NCI-H524 (cell line): ENCODE measurements at regions not wholly inside any gene's neighbourhood (a gene's known extent, or its start where the extent isn't known, plus 50 kb on each side); places are given as distances from the start of the nearest gene placed in this dataset.

Source experiments
- DNase-seq, 2 experiments: peaks; one replicate each; lab custom pipeline; 2025; lab: John Stamatoyannopoulos, UW

GRCh38 chr7:10257438-10257837, 716.2 kb upstream of the PHF14 start:
- no peak for DNase-seq

GRCh38 chr7:10266976-10267375, 706.7 kb upstream of the PHF14 start:
- no peak for DNase-seq

DNA sequence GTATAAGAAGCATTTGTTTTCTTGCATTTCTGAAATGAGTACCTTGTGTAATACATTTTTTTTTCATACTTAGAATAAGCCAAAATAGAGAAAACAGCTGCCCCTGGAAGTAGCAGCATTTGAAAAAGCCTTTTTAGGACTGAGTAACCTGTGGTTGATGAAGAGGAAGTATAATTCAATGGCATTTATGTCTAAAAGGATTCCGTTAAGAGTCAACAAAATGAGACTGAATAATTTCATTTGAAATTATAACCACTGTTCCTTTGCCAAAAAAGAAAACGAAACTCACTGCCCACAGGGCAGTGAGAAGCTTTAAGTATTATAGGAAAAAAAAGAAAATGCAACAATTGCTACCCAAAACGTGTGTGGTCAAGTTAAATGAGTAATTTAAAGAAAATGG, 705.6 kb upstream of the PHF14 start:
- no peak for DNase-seq

DNA sequence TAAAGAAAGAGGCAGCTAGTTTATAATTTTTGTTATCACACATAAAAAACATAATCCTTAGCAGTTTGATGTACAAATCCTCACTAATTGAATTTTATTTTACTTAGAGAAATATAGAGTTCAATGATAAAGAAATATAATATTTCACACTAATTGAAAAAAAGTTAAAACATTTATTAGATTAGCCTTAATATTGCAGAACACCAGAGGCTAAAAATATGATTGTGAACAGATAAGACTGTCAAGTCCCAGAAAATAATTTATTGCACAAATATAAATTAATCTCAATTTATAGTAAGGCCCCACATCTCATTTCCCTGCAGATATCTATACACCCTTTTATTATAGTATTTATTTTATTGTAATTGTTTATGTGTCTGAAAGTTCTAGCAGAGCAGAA, 690.8 kb upstream of the PHF14 start:
- DNase-seq = no peak

- no peak for DNase-seq
These were observed 689.7 kb upstream of the PHF14 start for GRCh38 chr7:10284001-10284400.

GRCh38 chr7:10299384-10299783, 674.3 kb upstream of the PHF14 start:
- no peak for DNase-seq

GRCh38 chr7:10300577-10300976, 673.1 kb upstream of the PHF14 start:
- DNase-seq = no peak

DNA sequence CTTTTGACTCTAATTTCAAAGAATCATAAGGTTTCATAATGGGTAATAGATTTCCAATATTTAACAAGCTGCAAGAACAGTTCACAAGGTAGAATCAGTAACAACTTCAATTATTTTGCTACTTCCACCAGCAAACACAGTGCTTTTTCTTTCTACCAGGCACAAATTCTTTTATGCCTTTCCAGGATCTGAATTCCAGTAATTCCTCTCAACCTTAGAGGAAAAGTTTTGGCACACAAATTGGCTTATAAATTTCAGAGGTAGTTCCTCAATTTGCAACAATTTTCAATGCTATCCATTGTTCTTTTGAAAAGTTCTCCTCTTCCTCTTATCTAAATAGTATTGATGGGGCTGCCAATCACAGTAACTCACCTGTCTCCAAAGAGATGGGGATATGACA, 665.4 kb upstream of the PHF14 start:
- DNase-seq = no peak

GRCh38 chr7:10312942-10313341, 660.7 kb upstream of the PHF14 start:
- no peak for DNase-seq

DNA sequence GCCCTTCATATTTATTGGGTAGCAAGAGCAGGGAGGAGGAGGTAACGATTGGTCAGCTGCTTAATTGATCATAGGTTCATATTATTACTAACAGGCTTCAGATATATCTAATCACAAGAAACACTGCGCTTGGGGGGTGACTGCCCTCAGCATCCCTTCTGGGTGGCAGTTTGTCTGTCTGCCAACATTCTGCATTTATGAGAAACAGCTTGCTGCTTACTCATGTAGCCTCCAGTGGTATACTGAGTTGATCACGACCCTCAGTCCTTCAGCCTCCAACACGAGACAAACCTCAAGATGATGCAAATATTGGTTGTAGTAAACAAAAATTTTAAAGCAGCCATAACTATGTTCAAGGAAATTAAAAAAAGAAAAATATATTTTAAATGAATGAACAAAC, 657.8 kb upstream of the PHF14 start:
- DNase-seq = no peak

- DNase-seq = no peak
These were observed 657.2 kb upstream of the PHF14 start for GRCh38 chr7:10316488-10316887.

DNA sequence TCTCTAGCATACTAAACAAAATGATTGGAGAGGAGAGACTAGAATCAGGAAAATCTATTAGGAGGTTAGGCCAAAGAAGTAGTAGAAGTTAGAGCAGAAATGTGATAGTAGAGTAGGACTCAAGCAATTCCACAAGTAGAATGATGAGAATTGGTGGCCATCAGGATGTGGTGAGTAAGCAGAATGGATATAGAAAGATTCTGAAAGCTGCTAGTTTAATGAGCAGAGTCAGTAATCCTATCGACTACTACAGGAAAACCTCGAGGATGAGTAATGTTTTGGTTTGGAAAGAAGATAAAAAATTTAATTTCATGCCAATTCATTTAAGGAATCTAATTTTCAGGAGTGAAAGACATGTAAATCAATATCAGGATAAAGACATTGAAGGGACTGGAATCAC, 648.3 kb upstream of the PHF14 start:
- DNase-seq = no peak

DNA sequence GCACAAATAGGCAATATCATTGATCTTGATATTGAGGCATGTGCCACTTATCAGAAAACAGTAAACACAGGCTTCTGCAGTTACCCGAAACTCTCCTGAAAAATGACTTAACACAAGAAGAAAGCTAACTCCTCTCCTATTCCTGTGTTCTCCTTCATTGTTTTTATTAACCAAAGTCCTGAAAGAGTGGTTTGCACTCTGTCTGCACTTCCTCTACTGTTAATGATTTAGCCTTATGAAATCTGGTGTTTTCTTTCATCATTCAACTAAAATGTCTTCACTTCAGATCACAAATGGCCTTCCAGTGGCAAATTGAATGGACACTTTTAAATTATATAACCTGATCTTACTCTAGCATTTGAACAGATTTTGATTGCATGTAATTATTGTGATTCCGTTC, 630.6 kb upstream of the PHF14 start:
- DNase-seq = no peak

GRCh38 chr7:10346032-10346431, 627.6 kb upstream of the PHF14 start:
- DNase-seq = no peak

DNA sequence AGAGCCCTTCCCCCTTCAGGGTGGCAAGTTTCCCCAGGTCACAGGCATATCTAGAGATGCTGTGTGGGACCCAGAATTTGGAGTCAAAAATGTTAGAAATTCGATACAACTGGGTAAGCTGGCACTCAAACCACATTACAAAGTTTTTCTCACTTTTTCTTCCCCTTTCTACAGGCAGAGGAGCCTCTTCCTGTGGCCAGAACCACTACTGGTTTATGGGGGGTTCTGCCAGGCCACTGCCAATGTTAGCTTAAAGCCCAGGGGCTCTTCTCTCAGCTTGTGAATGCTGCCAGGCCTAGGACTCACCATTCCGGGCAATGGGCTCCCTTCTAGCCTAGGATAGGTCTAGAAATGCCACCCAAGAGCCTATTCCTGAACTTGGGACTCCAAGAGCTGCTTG, 617.9 kb upstream of the PHF14 start:
- DNase-seq = no peak

GRCh38 chr7:10360050-10360449, 613.6 kb upstream of the PHF14 start:
- no peak for DNase-seq

DNA sequence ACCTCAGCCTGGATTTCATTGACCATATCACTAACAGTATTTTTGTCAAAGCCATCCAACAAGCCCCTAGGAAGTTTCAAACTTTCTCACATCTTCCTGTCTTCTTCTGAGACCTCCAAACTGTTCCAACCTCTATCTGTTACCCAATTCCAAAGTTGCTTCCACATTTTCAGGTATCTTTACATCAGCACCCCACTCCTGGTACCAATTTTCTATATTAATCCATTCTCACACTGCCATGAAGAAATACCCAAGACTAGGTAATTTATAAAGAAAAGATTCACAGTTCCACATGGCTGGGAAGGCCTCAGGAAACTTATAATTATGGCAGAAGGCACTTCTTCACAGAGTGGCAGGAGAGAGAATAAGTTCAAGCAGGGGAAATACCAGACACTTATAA, 571.9 kb upstream of the PHF14 start:
- DNase-seq = no peak

DNA sequence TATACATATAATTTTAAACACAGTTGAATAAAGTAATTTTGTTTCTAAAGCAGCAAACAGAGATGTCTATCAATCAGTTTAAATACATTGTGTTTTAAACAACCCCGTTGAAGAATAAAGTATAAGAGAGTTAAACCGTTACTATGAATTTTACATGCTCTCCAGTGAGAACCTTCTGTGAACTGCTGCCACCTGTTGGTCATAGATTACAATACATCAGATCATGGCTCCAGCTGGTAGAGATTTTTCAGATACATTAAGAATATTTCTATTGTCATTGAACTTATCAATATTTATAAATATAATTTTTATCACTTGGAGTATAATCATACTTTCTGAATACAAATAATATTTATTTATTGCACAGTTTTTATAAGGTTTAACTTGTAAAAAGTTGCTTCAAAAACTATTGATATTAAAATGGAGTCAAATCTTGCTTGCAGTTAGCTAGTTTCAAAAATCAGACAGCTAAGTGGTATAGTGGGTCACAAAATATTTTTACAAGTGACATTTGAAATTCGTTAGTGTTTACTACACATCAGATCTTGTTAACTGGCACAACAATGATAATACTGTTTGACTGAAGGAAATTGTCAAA, 561.2 kb upstream of the PHF14 start:
- DNase-seq = peak in 1 of 2 experiments; percentile 54

GRCh38 chr7:10418985-10419384, 554.7 kb upstream of the PHF14 start:
- no peak for DNase-seq

- DNase-seq = no peak
These were observed 544.6 kb upstream of the PHF14 start for GRCh38 chr7:10429031-10429430.

DNA sequence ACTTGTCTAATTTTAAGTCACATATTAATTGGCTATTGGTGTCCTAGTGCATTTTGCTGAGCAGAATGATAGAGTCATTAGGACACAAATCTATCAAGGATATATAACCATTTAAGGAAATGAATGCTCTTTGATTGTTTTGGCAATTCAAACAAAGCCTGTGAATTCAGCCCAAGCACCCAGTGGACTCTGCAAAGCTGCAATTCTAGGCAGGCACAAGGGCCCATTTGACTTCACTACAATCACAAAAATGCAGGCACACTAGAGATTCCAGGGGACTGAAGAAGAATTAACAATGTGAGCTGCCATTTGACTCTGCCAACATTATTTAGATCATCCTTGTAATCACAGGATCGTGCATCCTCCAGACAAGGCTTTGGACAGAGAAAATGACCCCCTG, 544.2 kb upstream of the PHF14 start:
- no peak for DNase-seq

DNA sequence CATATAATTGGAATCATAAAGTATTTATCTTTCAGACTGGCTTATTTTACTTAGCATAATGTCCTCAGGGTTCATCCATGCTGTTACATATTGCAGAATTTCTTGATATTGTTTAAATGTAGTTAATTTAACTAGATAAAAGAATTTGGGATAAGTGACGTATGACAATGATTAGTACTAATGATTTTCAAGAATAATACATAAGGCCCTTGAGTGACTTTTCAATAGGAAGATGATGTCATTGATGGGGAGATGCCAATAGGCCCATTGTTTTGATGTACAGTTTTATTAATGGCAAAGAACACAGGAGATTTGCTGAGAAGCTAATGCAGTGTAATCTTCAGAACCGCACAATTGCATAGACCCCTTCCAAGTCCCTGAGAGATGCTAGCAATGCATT, 537.4 kb upstream of the PHF14 start:
- DNase-seq = no peak

- no peak for DNase-seq
These were observed 534.6 kb upstream of the PHF14 start for GRCh38 chr7:10439027-10439426.

DNA sequence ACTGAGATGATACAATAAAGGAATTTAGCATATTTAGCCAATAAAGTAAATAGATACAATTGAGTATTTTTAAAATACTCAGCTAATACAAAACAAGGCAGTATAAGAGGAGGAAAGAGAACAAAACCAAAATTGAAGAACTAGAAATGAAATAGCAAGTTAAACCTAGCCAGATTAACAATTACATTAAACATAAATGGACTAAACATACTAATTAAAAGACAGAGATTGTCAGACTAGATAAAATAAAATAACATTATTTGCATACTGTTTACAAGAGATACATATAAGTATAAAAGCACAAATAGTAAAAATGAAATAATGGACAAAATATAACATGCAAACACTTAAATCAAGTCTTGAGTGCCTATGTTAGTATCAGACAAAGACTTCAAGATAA, 517.7 kb upstream of the PHF14 start:
- DNase-seq = no peak

- DNase-seq = no peak
These were observed 513.2 kb upstream of the PHF14 start for GRCh38 chr7:10460474-10460873.
